ENCODE measurements at regions not wholly inside any gene's neighbourhood (a gene's known extent, or its start where the extent isn't known, plus 50 kb on each side); places are given as distances from the start of the nearest gene placed in this dataset.

DNA sequence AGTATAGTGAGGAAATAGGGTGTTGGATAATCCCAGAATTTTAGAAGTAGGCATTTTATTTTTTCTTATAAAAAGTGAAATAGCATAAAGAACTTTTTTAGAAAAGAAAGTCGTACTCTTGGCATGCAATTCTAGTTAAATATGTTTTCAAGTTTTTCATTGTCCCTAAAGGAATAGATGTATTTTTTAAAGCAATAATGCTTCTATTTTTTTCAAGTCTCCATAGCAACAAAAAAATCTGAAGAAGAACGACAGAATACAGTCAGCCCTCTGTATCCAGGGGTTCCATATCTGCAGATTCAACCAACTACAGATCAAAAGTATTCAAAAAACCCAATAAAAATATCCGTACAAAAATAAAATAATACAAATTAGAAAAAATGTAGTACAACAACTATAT, 538.2 kb downstream of the GLUD2 start:
- intact Hi-C loops (cut with micrococcal nuclease) = no loop called here
- no peak for DNase-seq
- H3K4me1 ChIP-seq (ENCODE audit: control insufficient read depth in 1 of 2, insufficient read depth in 2 of 2, low read length in 2 of 2) = no peaks in the 10 kb centered on the region
- no peak overlapping the region for H3K9ac ChIP-seq (ENCODE audit: insufficient read depth, low read length, poor library complexity, severe bottlenecking)
- no peak overlapping the region for H2AFZ ChIP-seq (ENCODE audit: insufficient read depth, low read depth, low read length, poor library complexity, severe bottlenecking)
- Mint-ChIP-seq H3K27me3 (ENCODE audit: low read depth in 3 of 3) (peaks cover 0 to 3% (median 0%) of the 10 kb centered on the region in 3 donors), H3K27ac (no peak overlapping the region), H3K36me3 (no peaks in the 10 kb centered on the region), H3K9me3 (peaks cover 0 to 9% (median 0%) of the 10 kb centered on the region in 7 donors), H3K4me3 (no peak overlapping the region), H3K4me1 (no peaks in the 10 kb centered on the region)
- H3K4me2 ChIP-seq (replicated peaks; ENCODE audit: extremely low read depth, low read length, poor library complexity, severe bottlenecking) = no peak overlapping the region
- no peak overlapping the region for H3K27ac ChIP-seq (ENCODE audit: low read depth in 1 of 2, low read length in 2 of 2)
- H3K79me2 ChIP-seq (ENCODE audit: insufficient read depth, low read length) = no peaks in the 10 kb centered on the region
- TF ChIP-seq, protein P1, sequence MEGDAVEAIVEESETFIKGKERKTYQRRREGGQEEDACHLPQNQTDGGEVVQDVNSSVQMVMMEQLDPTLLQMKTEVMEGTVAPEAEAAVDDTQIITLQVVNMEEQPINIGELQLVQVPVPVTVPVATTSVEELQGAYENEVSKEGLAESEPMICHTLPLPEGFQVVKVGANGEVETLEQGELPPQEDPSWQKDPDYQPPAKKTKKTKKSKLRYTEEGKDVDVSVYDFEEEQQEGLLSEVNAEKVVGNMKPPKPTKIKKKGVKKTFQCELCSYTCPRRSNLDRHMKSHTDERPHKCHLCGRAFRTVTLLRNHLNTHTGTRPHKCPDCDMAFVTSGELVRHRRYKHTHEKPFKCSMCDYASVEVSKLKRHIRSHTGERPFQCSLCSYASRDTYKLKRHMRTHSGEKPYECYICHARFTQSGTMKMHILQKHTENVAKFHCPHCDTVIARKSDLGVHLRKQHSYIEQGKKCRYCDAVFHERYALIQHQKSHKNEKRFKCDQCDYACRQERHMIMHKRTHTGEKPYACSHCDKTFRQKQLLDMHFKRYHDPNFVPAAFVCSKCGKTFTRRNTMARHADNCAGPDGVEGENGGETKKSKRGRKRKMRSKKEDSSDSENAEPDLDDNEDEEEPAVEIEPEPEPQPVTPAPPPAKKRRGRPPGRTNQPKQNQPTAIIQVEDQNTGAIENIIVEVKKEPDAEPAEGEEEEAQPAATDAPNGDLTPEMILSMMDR (IDR thresholded peaks at IDR 0.05) = no peak
- H3K9me3 ChIP-seq (replicated peaks in 1 of 2; ENCODE audit: control insufficient read depth in 1 of 2, insufficient read depth in 1 of 2, low read length in 2 of 2) = no peaks in the 10 kb centered on the region
- H4K20me1 ChIP-seq (ENCODE audit: insufficient read depth, low read length) = no peaks in the 10 kb centered on the region
- H3K27me3 ChIP-seq (ENCODE audit: control insufficient read depth in 2 of 2, insufficient read depth in 2 of 2, low read length in 2 of 2) = no peaks in the 10 kb centered on the region
- no peak overlapping the region for H3K4me3 ChIP-seq (replicated peaks in 1 of 3; ENCODE audit: low read depth in 2 of 3, low read length in 3 of 3)
- H3K36me3 ChIP-seq (replicated peaks in 1 of 2; ENCODE audit: control insufficient read depth in 1 of 2, insufficient read depth in 2 of 2, low read length in 2 of 2) = no peaks in the 10 kb centered on the region
- no CpG with 5 or more reads among the region's 3 CpGs for WGBS (ENCODE audit: insufficient coverage)

DNA sequence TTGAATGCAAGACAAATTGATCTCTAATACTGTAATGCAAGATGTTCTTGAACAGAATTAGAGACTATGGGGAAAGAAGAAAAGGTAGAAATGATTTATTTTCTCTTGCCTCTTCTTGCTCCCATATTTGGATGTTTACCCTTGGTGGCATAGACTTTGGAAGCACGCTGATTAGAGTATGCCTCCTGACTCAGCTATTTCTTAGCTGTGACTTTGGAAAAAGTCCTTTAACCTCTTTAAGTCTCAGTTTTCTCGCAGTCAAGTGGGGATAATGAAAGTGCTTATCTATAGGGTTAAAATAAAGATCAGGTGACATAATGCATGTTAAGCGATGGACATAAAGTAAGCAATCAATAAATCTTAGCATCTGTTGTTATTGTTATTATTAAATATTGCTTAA, 545.5 kb downstream of the GLUD2 start:
- Histone ChIP-seq H3K27me3 (ENCODE audit: control insufficient read depth in 2 of 2, insufficient read depth in 2 of 2, low read length in 2 of 2) (no peaks in the 10 kb centered on the region), H4K20me1 (ENCODE audit: insufficient read depth, low read length) (no peaks in the 10 kb centered on the region), H3K4me2 (replicated peaks; ENCODE audit: extremely low read depth, low read length, poor library complexity, severe bottlenecking) (no peak overlapping the region), H3K79me2 (ENCODE audit: insufficient read depth, low read length) (no peaks in the 10 kb centered on the region), H3K9me3 (replicated peaks in 1 of 2; ENCODE audit: control insufficient read depth in 1 of 2, insufficient read depth in 1 of 2, low read length in 2 of 2) (no peaks in the 10 kb centered on the region), H3K4me3 (replicated peaks in 1 of 3; ENCODE audit: low read depth in 2 of 3, low read length in 3 of 3) (no peak overlapping the region), H2AFZ (ENCODE audit: insufficient read depth, low read depth, low read length, poor library complexity, severe bottlenecking) (no peak overlapping the region), H3K9ac (ENCODE audit: insufficient read depth, low read length, poor library complexity, severe bottlenecking) (no peak overlapping the region), H3K36me3 (replicated peaks in 1 of 2; ENCODE audit: control insufficient read depth in 1 of 2, insufficient read depth in 2 of 2, low read length in 2 of 2) (no peaks in the 10 kb centered on the region), H3K27ac (ENCODE audit: low read depth in 1 of 2, low read length in 2 of 2) (no peak overlapping the region), H3K4me1 (ENCODE audit: control insufficient read depth in 1 of 2, insufficient read depth in 2 of 2, low read length in 2 of 2) (no peaks in the 10 kb centered on the region)
- no peak for DNase-seq
- no peak overlapping the region for H3K4me3 Mint-ChIP-seq
- H3K27me3 Mint-ChIP-seq (ENCODE audit: low read depth in 3 of 3) = peaks cover 0 to 3% (median 0%) of the 10 kb centered on the region in 3 donors
- H3K36me3 Mint-ChIP-seq = no peaks in the 10 kb centered on the region
- WGBS (ENCODE audit: insufficient coverage) = no CpG with 5 or more reads among the region's 3 CpGs
- intact Hi-C loops (cut with micrococcal nuclease) = no loop called here
- no peak overlapping the region for H3K27ac Mint-ChIP-seq
- TF ChIP-seq, protein P1 (IDR thresholded peaks at IDR 0.05) = no peak
- H3K4me1 Mint-ChIP-seq = no peaks in the 10 kb centered on the region
- H3K9me3 Mint-ChIP-seq = peaks cover 0 to 7% (median 0%) of the 10 kb centered on the region in 7 donors

Measured in CD14-positive monocyte (primary cell).